H1 (cell line): ENCODE measurements at regions not wholly inside any gene's neighbourhood (a gene's known extent, or its start where the extent isn't known, plus 50 kb on each side); places are given as distances from the start of the nearest gene placed in this dataset.

Experiments used
- CTCF ChIA-PET: fragments of 300-600 bp; sonication (Branson Sonifier 250); formaldehyde crosslinking; loops from one replicate; lab custom pipeline; 2021; ENCODE audit not compliant: partially characterized antibody; lab: Charles Lee
- POLR2A ChIA-PET: fragments of 300-600 bp; sonication (Branson Sonifier 250); formaldehyde crosslinking; loops from one replicate; lab custom pipeline; 2021; ENCODE audit warnings: inconsistent platforms; ENCODE audit not compliant: partially characterized antibody; lab: Charles Lee
- DNase-seq, 2 experiments: peaks; one replicate each; pipeline versions ENCODE4 v3.0.0 to v3.0.0-alpha.2; 2010 to 2022; ENCODE audit warnings: low spot score in 2 of 2, low read depth in 1 of 2, mixed read lengths in 1 of 2
- FAIRE-seq: peaks from 2 replicates; lab custom pipeline; 2011; peaks lifted over from hg19 to GRCh38; lab: Jason Lieb, UNC
- H2AFZ ChIP-seq: 2 replicates; pipeline ENCODE4 v1.8.1; 2012; ENCODE audit warnings: low read length, inconsistent platforms
- H2AK5ac ChIP-seq: 2 replicates; pipeline ENCODE4 v1.6.1; 2013; ENCODE audit warnings: low read depth, low read length
- H2BK120ac ChIP-seq: replicated peaks from 2 replicates; pipeline ENCODE3; 2013; ENCODE audit warnings: low read depth, low read length, inconsistent platforms
- H2BK12ac ChIP-seq: 2 replicates; pipeline ENCODE4 v1.6.1; 2013; ENCODE audit warnings: low read depth, low read length
- H2BK15ac ChIP-seq: 2 replicates; pipeline ENCODE4 v1.6.1; 2013; ENCODE audit warnings: low read length
- H2BK20ac ChIP-seq: 2 replicates; pipeline ENCODE4 v1.6.1; 2013; ENCODE audit warnings: low read length
- H2BK5ac ChIP-seq: 2 replicates; pipeline ENCODE4 v1.6.1; 2013; ENCODE audit warnings: low read depth, low read length
- H3K14ac ChIP-seq: 2 replicates; pipeline ENCODE4 v1.6.1; 2013; ENCODE audit warnings: inconsistent platforms; ENCODE audit not compliant: insufficient read length
- H3K18ac ChIP-seq: 2 replicates; pipeline ENCODE4 v1.6.1; 2013; ENCODE audit warnings: low read length; ENCODE audit errors: extremely low read depth
- H3K23ac ChIP-seq: 2 replicates; pipeline ENCODE4 v1.6.1; 2013; ENCODE audit warnings: inconsistent platforms; ENCODE audit not compliant: insufficient read length
- H3K23me2 ChIP-seq: 2 replicates; pipeline ENCODE4 v1.6.1; 2013; ENCODE audit warnings: low read depth, low read length
- H3K27ac ChIP-seq: 2 replicates; pipeline ENCODE4 v1.6.1; 2011; ENCODE audit warnings: low read depth, low read length, inconsistent platforms
- H3K27me3 ChIP-seq, 4 experiments: replicated peaks in 1 of 4; 1 replicate in 1 of 4; 2 replicates in 3 of 4; pipeline versions ENCODE4 v1.6.1 to v1.8.1; 2011 to 2013; ENCODE audit warnings: low read length in 3 of 4, mild to moderate bottlenecking in 3 of 4, inconsistent platforms in 2 of 4, mixed read lengths in 2 of 4, moderate library complexity in 1 of 4; ENCODE audit not compliant: control insufficient read depth in 3 of 4, insufficient read depth in 3 of 4; ENCODE audit errors: extremely low read depth in 1 of 4
- H3K36me3 ChIP-seq, 4 experiments: 2 replicates each; pipeline versions ENCODE4 v1.6.1 to v1.8.1; 2011 to 2013; ENCODE audit warnings: mild to moderate bottlenecking in 4 of 4, low read length in 3 of 4, moderate library complexity in 2 of 4, control low read depth in 1 of 4, inconsistent platforms in 1 of 4; ENCODE audit not compliant: insufficient read depth in 4 of 4, control insufficient read depth in 2 of 4
- H3K4ac ChIP-seq: replicated peaks from 2 replicates; pipeline ENCODE3; 2013; ENCODE audit warnings: low read length, low read depth, mixed read lengths, inconsistent platforms; ENCODE audit not compliant: insufficient read length
- H3K4me1 ChIP-seq, 4 experiments: replicated peaks in 1 of 4; 1 replicate in 1 of 4; 2 replicates in 3 of 4; pipeline versions ENCODE4 v1.6.1 to v1.8.1; 2011 to 2013; ENCODE audit warnings: low read length in 3 of 4, inconsistent platforms in 2 of 4, mixed read lengths in 1 of 4; ENCODE audit not compliant: insufficient read depth in 4 of 4, control insufficient read depth in 3 of 4
- H3K4me2 ChIP-seq, 2 experiments: 2 replicates each; pipeline versions ENCODE4 v1.6.1 to v1.8.1; 2011 to 2013; ENCODE audit warnings: low read depth in 2 of 2, low read length in 2 of 2, control low read depth in 1 of 2, inconsistent platforms in 1 of 2, mild to moderate bottlenecking in 1 of 2; ENCODE audit not compliant: insufficient read depth in 1 of 2
- H3K4me3 ChIP-seq, 4 experiments: fragments of 200-600, 300-600 bp in 1 of 4; sonication (generic), shearing (Covaris generic), sonication (Bioruptor Twin) in 1 of 4; 2 replicates each; pipeline versions ENCODE4 v1.5.1 to v1.8.1; 2011 to 2016; ENCODE audit warnings: low read length in 4 of 4, low read depth in 3 of 4, control low read depth in 2 of 4, inconsistent platforms in 2 of 4, mild to moderate bottlenecking in 2 of 4, mixed read lengths in 1 of 4, moderate library complexity in 1 of 4; ENCODE audit not compliant: insufficient read depth in 2 of 4; ENCODE audit errors: extremely low read depth in 1 of 4
- H3K56ac ChIP-seq: replicated peaks from 2 replicates; pipeline ENCODE3; 2013; ENCODE audit warnings: low read depth, mild to moderate bottlenecking, mixed read lengths, low read length, inconsistent platforms; ENCODE audit not compliant: insufficient read length
- H3K79me1 ChIP-seq: 2 replicates; pipeline ENCODE4 v1.6.1; 2013; ENCODE audit warnings: low read depth, low read length, control low read depth
- H3K79me2 ChIP-seq, 2 experiments: 2 replicates each; pipeline versions ENCODE4 v1.6.1 to v1.8.1; 2012 to 2013; ENCODE audit warnings: low read length in 2 of 2, mild to moderate bottlenecking in 2 of 2, inconsistent platforms in 1 of 2; ENCODE audit not compliant: insufficient read depth in 2 of 2, control insufficient read depth in 1 of 2
- H3K9ac ChIP-seq, 4 experiments: replicated peaks in 1 of 4; 1 replicate in 1 of 4; 2 replicates in 3 of 4; pipeline versions ENCODE4 v1.6.1 to v1.8.1; 2011 to 2013; ENCODE audit warnings: low read depth in 3 of 4, low read length in 3 of 4, control low read depth in 2 of 4, mild to moderate bottlenecking in 2 of 4, moderate library complexity in 2 of 4, inconsistent platforms in 1 of 4; ENCODE audit errors: extremely low read depth in 1 of 4
- H3K9me3 ChIP-seq, 2 experiments: 2 replicates each; pipeline versions ENCODE4 v1.6.1 to v1.8.1; 2012 to 2013; ENCODE audit warnings: mild to moderate bottlenecking in 2 of 2, moderate library complexity in 2 of 2, control low read depth in 1 of 2, inconsistent platforms in 1 of 2, low read depth in 1 of 2, low read length in 1 of 2, mixed read lengths in 1 of 2; ENCODE audit not compliant: insufficient read depth in 2 of 2
- H4K20me1 ChIP-seq, 2 experiments: replicated peaks in 1 of 2; 2 replicates each; pipeline versions ENCODE3 to v1.8.1; 2011 to 2013; ENCODE audit warnings: inconsistent platforms in 2 of 2, low read length in 2 of 2, mild to moderate bottlenecking in 1 of 2; ENCODE audit not compliant: insufficient read depth in 2 of 2, control insufficient read depth in 1 of 2
- H4K5ac ChIP-seq: 2 replicates; pipeline ENCODE4 v1.6.1; 2013; ENCODE audit warnings: low read length, low read depth, mixed read lengths, inconsistent platforms; ENCODE audit not compliant: insufficient read length
- H4K8ac ChIP-seq: 2 replicates; pipeline ENCODE4 v1.8.0; 2013; ENCODE audit warnings: mild to moderate bottlenecking, moderate library complexity, low read length, inconsistent platforms; ENCODE audit not compliant: insufficient read depth; ENCODE audit errors: extremely low read depth
- H4K91ac ChIP-seq: replicated peaks from 2 replicates; pipeline ENCODE3; 2013; ENCODE audit warnings: low read length, mixed read lengths, inconsistent platforms; ENCODE audit not compliant: insufficient read length
- BACH1 ChIP-seq: IDR thresholded peaks from 2 replicates; pipeline ENCODE4 v1.6.1; 2012; ENCODE audit warnings: low read length, improper control_type of control experiment
- BCL11A ChIP-seq, 2 experiments: IDR thresholded peaks; one replicate each; pipeline ENCODE4 v1.6.1; 2011; ENCODE audit warnings: low read depth in 2 of 2, low read length in 2 of 2, mild to moderate bottlenecking in 2 of 2
- CHD2 ChIP-seq: IDR thresholded peaks from 2 replicates; pipeline ENCODE4 v1.6.1; 2012; ENCODE audit warnings: low read length, improper control_type of control experiment
- CTBP2 ChIP-seq: IDR thresholded peaks from 2 replicates; pipeline ENCODE4 v1.7.0; 2011; ENCODE audit warnings: borderline replicate concordance, mild to moderate bottlenecking, moderate library complexity, mixed read lengths, low read length; ENCODE audit not compliant: insufficient read depth, insufficient read length
- EP300 ChIP-seq, 2 experiments: IDR thresholded peaks; 1 replicate in 1 of 2; 2 replicates in 1 of 2; pipeline ENCODE4 v1.6.1; 2011 to 2012; ENCODE audit warnings: low read depth in 2 of 2, low read length in 2 of 2, mild to moderate bottlenecking in 2 of 2, borderline replicate concordance in 1 of 2, inconsistent platforms in 1 of 2, moderate library complexity in 1 of 2
- HDAC2 ChIP-seq, 2 experiments: fragments of 300-600 bp in 1 of 2; sonication (generic) in 1 of 2; IDR thresholded peaks; 2 replicates each; pipeline ENCODE4 v1.6.1; 2011 to 2012; ENCODE audit warnings: low read depth in 2 of 2, low read length in 2 of 2, mild to moderate bottlenecking in 2 of 2, moderate library complexity in 2 of 2, borderline replicate concordance in 1 of 2, inconsistent platforms in 1 of 2
- JUND ChIP-seq: IDR thresholded peaks from 2 replicates; pipeline ENCODE4 v1.6.1; 2011; ENCODE audit warnings: mild to moderate bottlenecking, improper control_type of control experiment, low read length
- KDM4A ChIP-seq: IDR thresholded peaks from one replicate; pipeline ENCODE4 v1.7.1; 2012; ENCODE audit warnings: low read depth, mild to moderate bottlenecking, moderate library complexity, low read length, inconsistent platforms; ENCODE audit not compliant: severe bottlenecking
- NRF1 ChIP-seq: IDR thresholded peaks from 2 replicates; pipeline ENCODE4 v1.6.1; 2011; ENCODE audit warnings: mild to moderate bottlenecking, low read depth, low read length, improper control_type of control experiment
- RFX5 ChIP-seq: IDR thresholded peaks from 2 replicates; pipeline ENCODE4 v1.6.1; 2011; ENCODE audit warnings: low read depth, low read length, improper control_type of control experiment, borderline replicate concordance
- SP4 ChIP-seq: IDR thresholded peaks from 2 replicates; pipeline ENCODE4 v1.6.1; 2012; ENCODE audit warnings: low read length, inconsistent platforms
- TAF1 ChIP-seq: IDR thresholded peaks from 2 replicates; pipeline ENCODE4 v1.6.1; 2011; ENCODE audit warnings: mild to moderate bottlenecking, low read depth, low read length
- TBP ChIP-seq: IDR thresholded peaks from 2 replicates; pipeline ENCODE4 v1.6.1; 2011; ENCODE audit warnings: low read depth, low read length, improper control_type of control experiment
- TEAD4 ChIP-seq: IDR thresholded peaks from 2 replicates; pipeline ENCODE4 v1.6.1; 2012; ENCODE audit warnings: low read depth, low read length, inconsistent platforms, mixed read lengths
- WGBS, 2 experiments: shearing (Covaris generic) in 1 of 2; methylation state at CpG; one replicate each; pipeline versions ENCODE4 v1.1.6 to v1.1.7; 2013 to 2015; ENCODE audit warnings: low lambda C conversion rate in 2 of 2, mixed read lengths in 2 of 2, inconsistent platforms in 1 of 2, low coverage in 1 of 2, missing lambda C conversion rate in 1 of 2; ENCODE audit not compliant: insufficient replicate concordance in 2 of 2, insufficient coverage in 1 of 2, insufficient read length in 1 of 2; ENCODE audit errors: extremely low coverage in 1 of 2, missing lambda C conversion rate in 1 of 2; 5-methylcytosine and 5-hydroxymethylcytosine counted together

- TF ChIP-seq SP4 (no peak), NRF1 (no peak), BCL11A (IDR thresholded peaks at IDR 0.05; ENCODE audit: low read depth in 2 of 2, low read length in 2 of 2) (no peak), HDAC2 (IDR thresholded peaks at IDR 0.05; ENCODE audit: borderline replicate concordance in 1 of 2, low read depth in 2 of 2, low read length in 2 of 2) (no peak), TEAD4 (no peak), KDM4A (no peak), TBP (no peak), CTBP2 (no peak), RFX5 (no peak), JUND (no peak), BACH1 (no peak), TAF1 (no peak), EP300 (IDR thresholded peaks at IDR 0.05; ENCODE audit: borderline replicate concordance in 1 of 2, low read depth in 2 of 2, low read length in 2 of 2) (no peak), CHD2 (no peak)
- no peak for FAIRE-seq
These were observed 983.7 kb downstream of the SUCLG1 start for GRCh38 chr2:83475371-83475770.

More at GRCh38 chr2:83475371-83475770, 983.7 kb downstream of the SUCLG1 start:
- no peak overlapping the region for H2BK15ac ChIP-seq
- no peak overlapping the region for H2BK5ac ChIP-seq
- H3K9ac ChIP-seq: no peak overlapping the region
- no peak overlapping the region for H3K4me3 ChIP-seq
- H3K4ac ChIP-seq: no peak overlapping the region
- H3K14ac ChIP-seq: no peak overlapping the region
- no peak overlapping the region for H3K23ac ChIP-seq
- H2AK5ac ChIP-seq: no peak overlapping the region
- H4K5ac ChIP-seq: no peak overlapping the region
- no peak overlapping the region for H2BK120ac ChIP-seq
- no peaks in the 10 kb centered on the region for H3K79me1 ChIP-seq
- no peak overlapping the region for H4K91ac ChIP-seq
- H2BK12ac ChIP-seq: no peak overlapping the region
- CTCF ChIA-PET: interaction anchor here (0.8 to 1.0 kb wide), 2 partner anchors 42 to 52 kb away, joined by 3 read pairs; no protein-coding TSS in a partner anchor
- H3K4me1 ChIP-seq: no peaks in the 10 kb centered on the region
- no peak for DNase-seq
- no peaks in the 10 kb centered on the region for H3K79me2 ChIP-seq
- H4K8ac ChIP-seq: no peak overlapping the region
- no peaks in the 10 kb centered on the region for H4K20me1 ChIP-seq
- no peaks in the 10 kb centered on the region for H3K36me3 ChIP-seq
- POLR2A ChIA-PET: no interaction called here
- no peak overlapping the region for H3K4me2 ChIP-seq
- H3K27me3 ChIP-seq: no peaks in the 10 kb centered on the region
- no peak overlapping the region for H2BK20ac ChIP-seq
- H3K56ac ChIP-seq: no peak overlapping the region
- H3K23me2 ChIP-seq: no peaks in the 10 kb centered on the region
- H3K9me3 ChIP-seq: no peaks in the 10 kb centered on the region
- H3K18ac ChIP-seq: no peak overlapping the region
- H3K27ac ChIP-seq: no peak overlapping the region
- H2AFZ ChIP-seq: no peak overlapping the region
- WGBS, 2 experiments: 74% methylated on average over 2 of the region's 2 CpGs; no CpG with 5 or more reads in 1 of the 2 experiments
